ENCODE measurements at regions not wholly inside any gene's neighbourhood (a gene's known extent, or its start where the extent isn't known, plus 50 kb on each side); places are given as distances from the start of the nearest gene placed in this dataset.

DNA sequence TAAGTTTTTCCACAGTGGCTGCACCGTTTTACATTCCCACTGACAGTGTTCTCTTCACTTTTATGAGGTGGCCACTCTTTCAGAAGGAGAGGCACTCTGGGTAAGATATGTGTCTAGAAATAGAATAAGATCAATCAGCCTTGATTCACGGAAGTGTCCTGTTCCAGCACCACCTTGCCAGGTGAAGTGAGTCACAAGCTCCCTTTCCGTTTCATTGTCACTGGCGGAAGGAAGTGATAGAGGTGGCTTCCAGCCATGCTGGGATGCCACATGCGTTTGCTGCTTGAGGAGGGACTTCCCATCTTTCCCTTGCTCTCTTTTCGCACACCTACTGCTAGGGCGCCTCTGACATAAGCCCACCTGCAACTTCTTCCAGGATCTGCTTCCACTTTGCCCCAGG is 217.1 kb downstream of the PIK3R1 start:
- no peak for DNase-seq

DNA sequence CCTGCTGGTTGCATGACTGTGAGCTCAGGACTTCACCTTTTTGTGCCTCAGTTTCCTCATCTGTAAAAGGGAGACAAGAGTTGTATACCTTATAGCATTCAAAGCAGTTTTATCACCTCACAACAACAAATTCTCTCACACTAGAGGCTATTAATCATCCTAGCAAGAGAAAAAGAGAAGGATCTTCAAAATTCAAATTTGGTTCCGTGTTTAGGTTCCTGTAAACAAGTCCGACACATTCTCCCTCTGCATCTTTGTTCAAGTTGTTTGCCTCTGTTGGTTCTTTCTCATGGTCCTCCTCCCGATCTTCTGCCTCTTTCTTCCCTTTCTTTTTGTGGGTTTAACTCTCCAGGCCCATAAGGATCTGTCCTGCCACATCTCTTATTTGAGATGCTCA is 218.0 kb downstream of the PIK3R1 start:
- no peak for DNase-seq

DNA sequence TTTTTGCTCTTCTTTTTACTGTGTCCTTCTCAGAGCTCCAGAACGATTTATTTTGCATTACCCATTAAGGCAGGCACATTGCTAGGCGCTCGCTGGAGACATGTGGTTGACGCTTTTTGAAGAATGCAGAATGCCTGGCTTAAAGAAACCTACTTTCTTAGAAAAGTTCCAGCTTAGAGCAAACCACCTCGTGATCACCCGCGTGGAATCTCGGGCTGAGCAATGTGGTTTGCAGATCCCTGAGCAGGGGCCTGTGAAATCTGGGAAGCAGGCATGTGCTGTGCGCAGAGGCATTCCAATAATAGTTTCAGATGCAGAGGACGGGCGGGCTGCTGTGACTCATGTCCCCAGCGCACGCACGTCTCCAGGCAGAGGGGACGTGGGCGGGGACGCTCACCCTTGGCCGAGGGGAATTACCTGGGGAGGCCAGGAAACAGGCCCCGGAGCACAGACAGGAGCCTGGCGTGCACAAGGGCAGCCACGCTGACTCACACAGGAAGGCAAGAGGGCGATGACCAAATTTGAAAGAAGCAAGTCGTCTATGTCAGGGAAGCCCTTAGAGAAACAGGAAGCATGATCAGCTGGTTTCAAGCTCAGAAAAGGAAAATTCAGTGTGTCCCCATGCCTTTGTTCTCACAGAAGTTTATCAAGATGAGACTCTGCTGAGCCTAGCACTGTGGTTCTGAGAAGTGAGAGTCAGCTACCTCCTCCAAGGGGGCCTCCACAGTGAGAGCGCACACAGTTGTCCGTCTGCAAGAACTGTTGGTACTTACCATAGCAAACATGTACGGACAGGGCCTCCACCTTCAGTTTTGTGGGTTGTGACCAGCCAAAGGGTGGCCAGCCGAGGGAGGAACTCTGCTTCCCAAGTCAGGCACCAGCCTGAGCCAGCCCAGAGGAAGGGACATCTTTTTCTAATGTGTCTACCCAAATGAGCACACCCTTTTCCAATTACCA is 218.6 kb downstream of the PIK3R1 start:
- DNase-seq = no peak

DNA sequence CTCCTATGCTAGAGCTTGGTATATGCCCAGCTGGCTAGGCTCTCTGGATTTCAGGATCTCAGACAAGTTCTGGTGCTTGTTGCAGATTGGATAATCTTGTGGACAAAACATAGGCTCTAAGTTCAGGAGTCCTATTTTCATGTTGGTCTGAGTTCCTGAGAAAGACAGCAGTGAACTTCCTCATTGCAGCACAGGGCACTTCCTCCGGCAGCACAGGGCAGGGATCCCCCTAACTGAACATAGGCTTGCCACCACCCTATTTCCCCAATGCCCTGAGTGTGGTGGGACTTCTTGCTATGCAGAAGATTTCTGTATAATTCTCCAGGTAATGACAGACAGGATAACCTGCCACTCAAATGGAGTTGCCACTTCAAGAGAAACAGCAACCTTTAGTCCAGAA is 220.1 kb downstream of the PIK3R1 start:
- no peak for DNase-seq

GRCh38 chr5:68436686-68437520 is 221.3 kb downstream of the PIK3R1 start:
- DNase-seq = no peak

GRCh38 chr5:68438876-68439275 is 223.3 kb downstream of the PIK3R1 start:
- no peak for DNase-seq

DNA sequence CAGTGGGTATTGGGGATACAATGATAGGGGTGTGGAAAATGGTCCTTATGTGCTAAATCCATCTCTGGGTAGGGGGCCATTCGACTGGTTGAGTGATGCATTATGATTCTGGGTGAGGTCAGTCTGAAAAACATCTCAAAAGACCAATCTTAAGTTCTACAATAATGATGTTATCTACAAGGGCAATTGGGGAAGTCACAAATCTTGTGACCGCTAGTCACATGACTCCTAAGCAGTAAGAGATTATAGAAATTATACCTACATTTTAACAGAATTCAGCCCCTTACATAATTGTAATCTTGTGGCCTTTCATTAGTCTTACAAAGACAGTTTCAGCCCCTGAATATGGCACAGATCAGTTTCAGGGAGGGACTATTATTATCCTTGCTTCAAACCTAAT is 224.7 kb downstream of the PIK3R1 start:
- DNase-seq = no peak

- no peak for DNase-seq
Observed at GRCh38 chr5:68440651-68441050, 225.1 kb downstream of the PIK3R1 start.

GRCh38 chr5:68441309-68442073 is 225.9 kb downstream of the PIK3R1 start:
- no peak for DNase-seq

DNA sequence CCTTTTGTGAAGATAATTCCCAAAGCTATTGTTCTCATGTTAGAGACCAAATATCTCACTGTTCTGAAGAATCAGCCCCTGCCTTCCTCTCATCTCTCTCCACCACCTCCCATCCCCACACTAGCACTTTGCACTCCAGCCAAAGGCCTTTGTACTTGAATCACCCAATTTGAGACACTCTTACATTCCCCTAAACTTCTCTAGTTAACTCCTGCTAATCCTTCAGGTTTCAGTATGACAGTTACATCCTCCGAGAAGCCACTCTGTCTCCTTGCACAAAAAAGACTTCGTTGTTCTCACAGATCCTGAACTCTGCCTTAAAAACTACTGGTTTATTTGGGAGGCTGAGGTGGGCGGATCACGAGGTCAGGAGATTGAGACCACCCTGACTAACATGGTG is 227.5 kb downstream of the PIK3R1 start:
- no peak for DNase-seq

DNA sequence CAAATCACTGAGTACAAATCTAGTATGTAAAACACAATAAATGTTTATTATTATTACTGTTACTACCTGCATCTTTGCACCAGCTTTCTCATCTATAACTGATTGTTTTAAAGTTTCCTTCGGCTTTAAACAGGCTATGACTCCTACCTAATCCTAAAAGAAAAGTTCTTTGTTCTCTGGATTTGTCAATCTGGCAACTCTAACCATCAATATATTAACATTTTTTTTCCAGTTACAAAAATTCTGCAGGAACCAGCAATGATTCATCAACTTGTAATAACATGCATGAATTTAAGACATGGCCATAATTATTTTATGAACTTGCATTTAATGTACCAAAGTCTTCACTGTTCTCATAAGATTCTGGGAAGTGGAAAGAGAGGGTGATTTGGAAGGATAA is 228.5 kb downstream of the PIK3R1 start:
- DNase-seq = no peak

GRCh38 chr5:68444833-68445232 is 229.3 kb downstream of the PIK3R1 start:
- DNase-seq = no peak

DNA sequence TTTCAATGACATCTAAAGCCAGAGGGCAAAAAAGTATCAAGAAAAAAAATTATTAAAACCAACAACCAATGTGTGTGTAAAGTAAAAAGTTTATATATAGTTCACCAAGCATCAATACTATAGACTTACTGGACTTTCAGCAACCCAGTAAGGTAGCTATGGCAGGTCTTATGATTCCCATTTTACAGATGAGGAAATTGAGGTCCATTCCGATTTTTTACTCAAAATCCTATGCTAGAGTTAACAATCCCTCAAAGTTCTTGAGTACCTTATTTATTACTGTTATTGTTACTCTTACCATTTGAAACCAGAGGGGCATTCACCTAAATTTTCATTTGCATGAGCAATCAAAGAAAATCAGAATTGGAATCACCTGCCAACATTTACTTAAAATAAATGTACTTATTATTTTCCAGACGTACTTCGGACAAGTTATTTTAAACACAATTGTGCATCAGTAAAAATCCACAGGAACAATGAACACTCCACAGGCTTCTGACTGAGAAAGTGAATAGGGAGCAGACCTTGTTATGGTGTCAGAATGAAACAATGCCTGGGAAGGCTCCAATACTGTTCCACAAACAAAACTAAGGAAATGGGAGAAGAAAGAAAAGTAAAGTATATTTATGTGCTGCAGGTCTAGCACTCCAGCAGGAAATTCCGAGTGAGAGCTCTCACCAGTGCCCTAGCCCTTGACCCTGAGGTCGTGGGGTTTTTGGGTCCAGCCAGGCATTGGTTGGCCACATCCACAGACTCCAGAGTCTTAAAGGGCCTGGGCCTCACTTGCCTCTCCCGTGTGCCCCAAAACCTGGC is 229.9 kb downstream of the PIK3R1 start:
- no peak for DNase-seq

- no peak for DNase-seq
Observed at GRCh38 chr5:68446070-68446357, 230.5 kb downstream of the PIK3R1 start.

DNA sequence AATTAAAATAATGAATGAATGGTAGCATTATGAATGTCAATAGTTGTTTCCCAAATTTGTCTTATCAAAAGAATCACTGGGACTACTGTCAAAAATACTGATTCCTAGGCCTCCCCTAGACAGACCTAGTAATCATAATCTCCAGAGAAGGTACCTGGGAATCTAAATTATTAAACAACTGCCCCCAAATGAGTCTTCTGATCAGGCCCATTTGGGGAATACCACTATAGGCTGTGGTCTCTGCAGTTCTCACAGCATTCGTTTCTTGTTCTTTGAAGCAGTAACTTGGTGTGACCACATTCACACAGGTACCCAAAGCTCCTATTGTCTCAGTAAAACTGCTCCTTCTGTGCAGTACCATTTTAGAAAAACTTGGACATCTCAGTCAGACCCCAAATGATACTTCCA is 230.9 kb downstream of the PIK3R1 start:
- DNase-seq = no peak

GRCh38 chr5:68447136-68447929 is 231.8 kb downstream of the PIK3R1 start:
- DNase-seq = no peak

DNA sequence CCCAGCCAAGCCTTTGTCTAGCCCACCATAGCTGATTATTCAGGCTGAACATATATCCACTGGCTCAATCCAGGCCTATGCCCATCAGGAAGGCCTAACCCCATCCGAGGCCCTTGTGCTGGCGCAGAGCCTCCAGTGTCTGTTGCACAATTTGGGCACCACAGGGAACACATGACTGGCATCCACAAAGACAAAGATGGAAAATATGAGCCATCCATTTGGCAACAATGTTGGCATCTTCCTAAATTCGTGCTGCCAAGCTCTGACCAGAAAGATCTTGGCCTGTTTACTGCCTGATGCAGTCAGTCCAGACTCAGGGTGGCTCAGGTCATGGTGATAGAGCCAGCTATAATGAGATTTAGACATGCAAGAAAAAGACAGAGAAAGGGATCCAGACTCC is 233.8 kb downstream of the PIK3R1 start:
- DNase-seq = peak in 1 of 2 experiments; percentile 14

DNA sequence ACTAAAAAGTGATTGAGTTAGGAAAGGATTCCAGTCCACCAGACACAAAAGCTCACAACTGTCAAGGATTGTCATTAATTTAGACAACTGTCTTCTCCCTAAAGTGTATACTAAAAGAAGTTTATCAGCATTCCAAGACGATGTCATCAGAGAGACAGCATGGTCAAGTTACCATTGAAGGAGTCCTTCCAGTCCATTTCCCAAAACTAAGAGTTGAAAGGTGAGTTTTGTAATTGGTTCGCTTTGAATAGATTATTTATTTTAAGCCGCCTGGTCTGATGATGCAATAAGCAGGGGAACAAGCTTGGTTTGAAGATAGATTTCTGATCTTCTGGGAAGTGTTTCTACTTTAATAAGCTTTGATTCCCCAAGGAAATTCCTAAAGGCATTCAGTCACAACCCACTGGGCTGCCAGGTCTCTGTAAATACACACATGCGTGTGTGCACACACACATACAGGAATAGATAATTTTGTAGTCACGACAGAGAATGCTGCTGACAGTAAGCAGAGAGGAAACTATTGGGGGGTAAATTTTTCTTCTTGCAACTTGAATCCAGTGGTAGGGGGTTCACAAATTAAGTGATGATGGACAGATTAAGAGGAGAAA is 234.8 kb downstream of the PIK3R1 start:
- no peak for DNase-seq

- no peak for DNase-seq
Observed at GRCh38 chr5:68452286-68452685, 236.7 kb downstream of the PIK3R1 start.

- no peak for DNase-seq
Observed at GRCh38 chr5:68454172-68454571, 238.6 kb downstream of the PIK3R1 start.

GRCh38 chr5:68454766-68455165 is 239.2 kb downstream of the PIK3R1 start:
- DNase-seq = no peak
